Astrocyte (in vitro differentiated cells and primary cell): ENCODE measurements at regions not wholly inside any gene's neighbourhood (a gene's known extent, or its start where the extent isn't known, plus 50 kb on each side); places are given as distances from the start of the nearest gene placed in this dataset.

Experiments used
- CTCF ChIP-seq: IDR thresholded peaks from 2 replicates; pipeline ENCODE4 v1.5.1; 2011; ENCODE audit warnings: low read depth, mild to moderate bottlenecking, inconsistent platforms, low read length, moderate library complexity; ENCODE audit not compliant: insufficient read depth
- EZH2 ChIP-seq: IDR thresholded peaks from 2 replicates; pipeline ENCODE4 v1.6.1; 2012; ENCODE audit warnings: mild to moderate bottlenecking, low read length, inconsistent platforms; ENCODE audit not compliant: insufficient read depth

GRCh38 chr22:49607821-49608220 lies 219.9 kb downstream of the BRD1 start:
- TF ChIP-seq CTCF (no peak), EZH2 (no peak)
